Esophagus muscularis mucosa (tissue), 4 donors: ENCODE measurements at regions not wholly inside any gene's neighbourhood (a gene's known extent, or its start where the extent isn't known, plus 50 kb on each side); places are given as distances from the start of the nearest gene placed in this dataset.

Experiments
- DNase-seq: peaks from one replicate; pipeline ENCODE4 v3.0.0-alpha.2; 2017; ENCODE audit errors: extremely low spot score
- H3K27ac ChIP-seq, 4 donors: fragments of 200-600 bp; sonication (generic); replicated peaks in 1 of 4; 1 replicate in 3 of 4; 2 replicates in 1 of 4; pipeline ENCODE4 v1.5.1; 2016 to 2019; ENCODE audit warnings: mild to moderate bottlenecking in 1 of 4
- H3K27me3 ChIP-seq, 4 donors: fragments of 200-600 bp; sonication (generic); one replicate each; pipeline versions ENCODE4 v1.5.1 to v1.6.0; 2016 to 2019
- H3K36me3 ChIP-seq, 4 donors: fragments of 200-600 bp; sonication (generic); one replicate each; pipeline ENCODE4 v1.5.1; 2016 to 2019
- H3K4me1 ChIP-seq, 4 donors: fragments of 200-600 bp; sonication (generic); one replicate each; pipeline ENCODE4 v1.5.1; 2016 to 2019
- H3K4me3 ChIP-seq, 4 donors: fragments of 200-600 bp; sonication (generic); 1 replicate in 2 of 4; 2 replicates in 2 of 4; pipeline ENCODE4 v1.5.1; 2016 to 2019; ENCODE audit warnings: mild to moderate bottlenecking in 4 of 4, moderate library complexity in 1 of 4
- H3K9me3 ChIP-seq, 4 donors: fragments of 200-600 bp; sonication (generic); 1 replicate in 3 of 4; 2 replicates in 1 of 4; pipeline ENCODE4 v1.5.1; 2016 to 2019
- EP300 ChIP-seq: sonication (generic); formaldehyde crosslinking; IDR thresholded peaks from one replicate; pipeline ENCODE4 v1.6.1; 2017; ENCODE audit warnings: antibody characterized with exemption
- POLR2A ChIP-seq: fragments of 450-650 bp; IDR thresholded peaks from one replicate; pipeline ENCODE4 v1.6.1; 2017; ENCODE audit warnings: antibody characterized with exemption, moderate library complexity, mild to moderate bottlenecking, low read depth
- POLR2AphosphoS5 ChIP-seq, 2 donors: sonication (generic); formaldehyde crosslinking; IDR thresholded peaks; one replicate each; pipeline ENCODE4 v1.6.1; 2017; ENCODE audit warnings: antibody characterized with exemption in 2 of 2
- WGBS: methylation state at CpG from one replicate; pipeline ENCODE4 v1.1.5; 2018; 5-methylcytosine and 5-hydroxymethylcytosine counted together
- intact Hi-C: fragments of 100-400 bp; cut with DNase I; formaldehyde crosslinking; loops from one replicate; pipeline ENCODE4 v1.15.1; 2023
- TF ChIP-seq, protein P1 (sequence below), 3 experiments: fragments of 200-600 bp in 2 of 3; fragments of 450-650 bp in 1 of 3; sonication (generic) in 2 of 3; IDR thresholded peaks; one replicate each; pipeline ENCODE4 v1.5.1; 2017 to 2019; ENCODE audit warnings: antibody characterized with exemption in 3 of 3, mild to moderate bottlenecking in 2 of 3, moderate library complexity in 1 of 3

DNA sequence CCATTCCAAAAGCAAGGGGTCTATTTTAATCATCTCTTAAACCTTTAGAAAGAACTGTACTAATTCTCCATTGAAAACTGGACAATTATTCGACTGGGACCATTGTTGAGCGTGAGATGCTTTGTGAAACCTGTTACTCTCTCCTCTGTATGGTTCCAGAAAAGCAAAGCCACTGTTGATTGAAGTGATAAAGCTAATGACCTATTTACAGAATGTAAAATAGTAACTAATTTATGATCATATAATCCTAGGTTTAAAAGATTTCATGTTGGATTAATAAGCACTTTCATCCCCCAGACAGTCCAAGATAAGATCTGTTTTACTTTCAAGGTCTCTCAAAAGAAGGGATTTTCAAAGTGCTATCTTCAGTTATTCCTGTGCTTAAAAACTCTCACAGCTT lies 614.5 kb downstream of the TMA16 start:
- no peaks in the 10 kb centered on the region for H3K36me3 ChIP-seq
- no peak for TF ChIP-seq POLR2A
- no peak for TF ChIP-seq EP300
- no peak for TF ChIP-seq POLR2AphosphoS5 (IDR thresholded peaks at IDR 0.05)
- TF ChIP-seq, protein P1, sequence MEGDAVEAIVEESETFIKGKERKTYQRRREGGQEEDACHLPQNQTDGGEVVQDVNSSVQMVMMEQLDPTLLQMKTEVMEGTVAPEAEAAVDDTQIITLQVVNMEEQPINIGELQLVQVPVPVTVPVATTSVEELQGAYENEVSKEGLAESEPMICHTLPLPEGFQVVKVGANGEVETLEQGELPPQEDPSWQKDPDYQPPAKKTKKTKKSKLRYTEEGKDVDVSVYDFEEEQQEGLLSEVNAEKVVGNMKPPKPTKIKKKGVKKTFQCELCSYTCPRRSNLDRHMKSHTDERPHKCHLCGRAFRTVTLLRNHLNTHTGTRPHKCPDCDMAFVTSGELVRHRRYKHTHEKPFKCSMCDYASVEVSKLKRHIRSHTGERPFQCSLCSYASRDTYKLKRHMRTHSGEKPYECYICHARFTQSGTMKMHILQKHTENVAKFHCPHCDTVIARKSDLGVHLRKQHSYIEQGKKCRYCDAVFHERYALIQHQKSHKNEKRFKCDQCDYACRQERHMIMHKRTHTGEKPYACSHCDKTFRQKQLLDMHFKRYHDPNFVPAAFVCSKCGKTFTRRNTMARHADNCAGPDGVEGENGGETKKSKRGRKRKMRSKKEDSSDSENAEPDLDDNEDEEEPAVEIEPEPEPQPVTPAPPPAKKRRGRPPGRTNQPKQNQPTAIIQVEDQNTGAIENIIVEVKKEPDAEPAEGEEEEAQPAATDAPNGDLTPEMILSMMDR (IDR thresholded peaks at IDR 0.05) = no peak
- no peaks in the 10 kb centered on the region for H3K27me3 ChIP-seq
- H3K9me3 ChIP-seq = no peaks in the 10 kb centered on the region
- no peak overlapping the region for H3K4me3 ChIP-seq
- WGBS = 86% methylated on average over 2 of the region's 2 CpGs
- H3K27ac ChIP-seq = no peak overlapping the region
- DNase-seq = no peak
- intact Hi-C loops = no loop called here
- H3K4me1 ChIP-seq = no peaks in the 10 kb centered on the region

DNA sequence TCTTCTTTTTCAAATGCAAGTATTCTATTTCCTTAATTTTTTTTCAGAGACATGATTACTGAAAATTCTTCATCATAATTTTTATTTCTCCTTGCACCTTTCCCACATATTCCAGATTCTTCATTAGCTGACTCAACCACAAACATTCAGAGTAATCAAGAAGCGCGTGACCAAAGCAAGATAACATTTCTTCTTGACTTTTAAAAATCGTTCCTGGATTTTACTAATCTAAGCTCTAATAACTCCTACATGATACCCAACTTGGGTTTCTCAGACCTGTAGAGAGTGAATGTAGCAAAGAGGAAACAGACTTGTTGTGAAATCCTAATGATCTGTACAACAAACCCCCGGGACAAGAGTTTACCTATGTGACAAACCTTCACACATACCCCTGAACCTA lies 615.0 kb downstream of the TMA16 start:
- H3K36me3 ChIP-seq = no peaks in the 10 kb centered on the region
- intact Hi-C loops = no loop called here
- TF ChIP-seq POLR2A (no peak), POLR2AphosphoS5 (IDR thresholded peaks at IDR 0.05) (no peak), EP300 (no peak)
- TF ChIP-seq, protein P1 (IDR thresholded peaks at IDR 0.05) = no peak
- WGBS = 81% methylated on average over 4 of the region's 4 CpGs
- no peak for DNase-seq
- H3K4me3 ChIP-seq = no peak overlapping the region
- no peak overlapping the region for H3K27ac ChIP-seq
- no peaks in the 10 kb centered on the region for H3K4me1 ChIP-seq
- no peaks in the 10 kb centered on the region for H3K27me3 ChIP-seq
- H3K9me3 ChIP-seq = no peaks in the 10 kb centered on the region

DNA sequence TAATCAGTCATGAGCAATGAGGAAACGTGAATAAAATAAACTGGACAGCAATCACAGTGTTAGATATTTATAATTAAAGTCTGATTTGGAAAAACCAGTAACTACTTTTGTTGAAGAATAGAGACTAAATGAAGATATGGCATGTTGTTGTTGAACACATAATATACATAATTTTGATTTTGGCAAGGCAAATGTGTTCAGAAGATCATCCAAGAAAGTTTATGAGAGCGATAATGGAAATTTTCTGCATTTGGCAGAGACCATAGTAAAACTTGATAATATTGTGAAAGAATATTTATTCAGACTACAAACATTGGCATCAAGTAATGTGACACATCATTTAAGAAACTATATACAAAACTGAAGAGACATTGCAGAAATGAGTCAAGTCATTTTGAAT lies 620.7 kb downstream of the TMA16 start:
- Histone ChIP-seq H3K27ac (no peak overlapping the region), H3K27me3 (no peaks in the 10 kb centered on the region), H3K36me3 (no peaks in the 10 kb centered on the region), H3K4me3 (no peak overlapping the region), H3K9me3 (no peaks in the 10 kb centered on the region), H3K4me1 (no peaks in the 10 kb centered on the region)
- TF ChIP-seq EP300 (no peak), POLR2A (no peak), POLR2AphosphoS5 (IDR thresholded peaks at IDR 0.05) (no peak)
- TF ChIP-seq, protein P1 (IDR thresholded peaks at IDR 0.05) = no peak
- DNase-seq = no peak
- intact Hi-C loops = no loop called here
- 42% methylated on average over 2 of the region's 2 CpGs for WGBS

DNA sequence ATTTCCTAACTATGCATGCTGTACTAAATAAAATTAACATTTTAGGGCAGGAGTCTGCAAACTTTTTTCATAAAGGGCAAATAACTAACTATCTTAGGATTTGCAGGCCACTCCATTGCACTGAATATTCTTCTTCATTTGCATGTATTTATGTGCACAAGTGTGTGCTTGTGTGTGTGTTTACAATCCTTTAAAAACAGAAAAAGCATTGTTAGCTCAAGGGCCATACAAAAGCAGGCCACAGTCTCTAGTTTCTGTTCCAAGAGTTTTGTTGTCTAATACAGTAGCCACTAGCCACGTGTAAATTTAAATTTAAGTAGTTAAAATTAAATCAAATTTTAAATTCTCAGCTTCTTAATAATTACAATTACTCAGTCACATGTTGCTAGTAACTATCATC lies 621.8 kb downstream of the TMA16 start:
- H3K27me3 ChIP-seq = no peaks in the 10 kb centered on the region
- H3K4me3 ChIP-seq = no peak overlapping the region
- 62% methylated on average over 1 of the region's 1 CpG for WGBS
- H3K9me3 ChIP-seq = no peaks in the 10 kb centered on the region
- no peak for DNase-seq
- intact Hi-C loops = no loop called here
- no peaks in the 10 kb centered on the region for H3K36me3 ChIP-seq
- H3K27ac ChIP-seq = no peak overlapping the region
- H3K4me1 ChIP-seq = no peaks in the 10 kb centered on the region
- TF ChIP-seq EP300 = no peak
- TF ChIP-seq POLR2A = no peak
- no peak for TF ChIP-seq POLR2AphosphoS5 (IDR thresholded peaks at IDR 0.05)
- TF ChIP-seq, protein P1 (IDR thresholded peaks at IDR 0.05) = no peak

DNA sequence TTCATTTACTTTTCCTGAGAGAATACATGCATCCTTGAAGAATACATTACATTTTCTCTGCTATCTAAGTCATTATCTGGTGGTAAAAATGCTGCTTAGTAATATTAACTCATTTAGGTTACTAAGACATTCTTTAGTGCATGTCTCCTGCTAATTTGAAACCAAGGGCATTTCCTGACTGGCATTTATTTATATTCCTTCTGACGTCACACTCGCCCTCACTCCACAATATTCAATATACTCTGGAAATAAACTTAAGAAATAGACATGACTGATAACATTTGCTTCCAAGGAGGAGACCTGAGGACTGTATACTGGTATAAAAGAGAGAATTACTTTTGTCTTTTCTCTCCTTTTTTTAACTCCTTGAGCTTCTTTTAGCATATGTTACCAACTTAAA lies 619.5 kb upstream of the SMIM31 start:
- no peak for TF ChIP-seq POLR2A
- TF ChIP-seq, protein P1 (IDR thresholded peaks at IDR 0.05) = no peak
- no peak for TF ChIP-seq EP300
- no peak for TF ChIP-seq POLR2AphosphoS5 (IDR thresholded peaks at IDR 0.05)
- no peaks in the 10 kb centered on the region for H3K4me1 ChIP-seq
- DNase-seq = no peak
- no peaks in the 10 kb centered on the region for H3K27me3 ChIP-seq
- no peak overlapping the region for H3K4me3 ChIP-seq
- H3K9me3 ChIP-seq = no peaks in the 10 kb centered on the region
- intact Hi-C loops = no loop called here
- no peak overlapping the region for H3K27ac ChIP-seq
- H3K36me3 ChIP-seq = no peaks in the 10 kb centered on the region
- WGBS = 76% methylated on average over 2 of the region's 2 CpGs
